Neuron (in vitro differentiated cells): ENCODE measurements at regions not wholly inside any gene's neighbourhood (a gene's known extent, or its start where the extent isn't known, plus 50 kb on each side); places are given as distances from the start of the nearest gene placed in this dataset.

Experiments used
- H2AFZ ChIP-seq: one replicate; pipeline ENCODE4 v1.6.1; 2013; ENCODE audit warnings: low read depth, mild to moderate bottlenecking, inconsistent platforms, low read length, moderate library complexity
- H3K27me3 ChIP-seq: one replicate; pipeline ENCODE4 v1.6.1; 2013; ENCODE audit warnings: low read length; ENCODE audit not compliant: insufficient read depth
- H3K36me3 ChIP-seq: one replicate; pipeline ENCODE4 v1.6.1; 2013; ENCODE audit warnings: low read length; ENCODE audit not compliant: insufficient read depth
- H3K4me1 ChIP-seq: one replicate; pipeline ENCODE4 v1.6.1; 2013; ENCODE audit warnings: low read length; ENCODE audit not compliant: insufficient read depth
- H3K4me3 ChIP-seq: 2 replicates; pipeline ENCODE4 v1.5.1; 2013; ENCODE audit warnings: mild to moderate bottlenecking, low read length, moderate library complexity
- H3K9me3 ChIP-seq: one replicate; pipeline ENCODE4 v1.6.1; 2013; ENCODE audit warnings: low read length

DNA sequence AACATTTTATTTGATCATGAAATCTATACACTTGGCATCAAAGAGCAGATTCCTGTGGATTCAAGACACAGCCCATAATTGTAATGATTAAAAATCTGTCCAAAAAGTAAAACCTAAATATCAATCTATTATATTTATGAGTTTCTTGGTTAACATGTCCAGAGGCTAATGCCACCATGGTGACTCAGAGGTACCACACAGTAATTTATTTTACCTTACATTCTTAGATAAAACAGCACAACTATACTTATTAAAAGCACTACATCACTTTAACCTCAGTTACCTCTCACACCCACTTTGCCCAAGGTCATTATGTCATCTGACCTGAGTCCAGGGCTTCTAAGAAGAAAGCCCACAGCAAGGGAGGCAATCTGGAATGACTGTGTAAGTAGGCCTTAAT lies 519.2 kb downstream of the RASEF start:
- no peak overlapping the region for H3K4me3 ChIP-seq
- no peaks in the 10 kb centered on the region for H3K36me3 ChIP-seq
- no peak overlapping the region for H2AFZ ChIP-seq
- H3K27me3 ChIP-seq, result no peaks in the 10 kb centered on the region
- H3K9me3 ChIP-seq, result no peaks in the 10 kb centered on the region
- no peaks in the 10 kb centered on the region for H3K4me1 ChIP-seq

DNA sequence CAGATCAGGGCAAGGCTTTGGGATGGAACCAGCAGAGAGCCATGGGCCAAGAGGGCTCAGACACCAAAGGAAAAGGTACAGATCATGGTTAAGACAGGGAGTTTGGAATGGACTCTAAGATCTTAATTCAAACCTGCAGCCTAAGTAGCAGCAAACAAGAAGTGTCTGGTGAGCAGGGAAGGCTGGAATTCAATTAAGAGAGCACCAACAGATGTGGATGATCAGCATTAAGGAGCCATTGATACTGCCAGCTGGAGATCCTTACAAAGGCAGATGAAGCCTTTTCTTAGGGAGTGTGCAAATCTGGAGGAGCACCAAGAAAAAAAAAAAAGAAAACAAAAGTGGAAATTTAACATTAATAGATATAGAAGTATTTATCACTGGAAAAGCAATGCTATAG lies 516.8 kb downstream of the RASEF start:
- H3K36me3 ChIP-seq, result no peaks in the 10 kb centered on the region
- no peak overlapping the region for H2AFZ ChIP-seq
- H3K4me1 ChIP-seq, result no peaks in the 10 kb centered on the region
- H3K4me3 ChIP-seq, result no peak overlapping the region
- H3K27me3 ChIP-seq, result no peaks in the 10 kb centered on the region
- no peaks in the 10 kb centered on the region for H3K9me3 ChIP-seq

GRCh38 chr9:82547995-82548394 lies 514.9 kb downstream of the RASEF start:
- no peaks in the 10 kb centered on the region for H3K36me3 ChIP-seq
- H3K27me3 ChIP-seq, result no peaks in the 10 kb centered on the region
- H2AFZ ChIP-seq, result no peak overlapping the region
- H3K9me3 ChIP-seq, result no peaks in the 10 kb centered on the region
- no peaks in the 10 kb centered on the region for H3K4me1 ChIP-seq
- no peak overlapping the region for H3K4me3 ChIP-seq

GRCh38 chr9:82549174-82549821 lies 513.6 kb downstream of the RASEF start:
- no peaks in the 10 kb centered on the region for H3K27me3 ChIP-seq
- H3K4me3 ChIP-seq, result no peak overlapping the region
- H2AFZ ChIP-seq, result no peak overlapping the region
- no peaks in the 10 kb centered on the region for H3K36me3 ChIP-seq
- H3K4me1 ChIP-seq, result peaks cover 3% of the 10 kb centered on the region
- no peaks in the 10 kb centered on the region for H3K9me3 ChIP-seq

GRCh38 chr9:82552784-82553183 lies 510.2 kb downstream of the RASEF start:
- Histone ChIP-seq H3K27me3 (no peaks in the 10 kb centered on the region), H3K4me3 (no peak overlapping the region), H3K4me1 (peaks cover 3% of the 10 kb centered on the region), H2AFZ (no peak overlapping the region), H3K36me3 (no peaks in the 10 kb centered on the region), H3K9me3 (no peaks in the 10 kb centered on the region)

DNA sequence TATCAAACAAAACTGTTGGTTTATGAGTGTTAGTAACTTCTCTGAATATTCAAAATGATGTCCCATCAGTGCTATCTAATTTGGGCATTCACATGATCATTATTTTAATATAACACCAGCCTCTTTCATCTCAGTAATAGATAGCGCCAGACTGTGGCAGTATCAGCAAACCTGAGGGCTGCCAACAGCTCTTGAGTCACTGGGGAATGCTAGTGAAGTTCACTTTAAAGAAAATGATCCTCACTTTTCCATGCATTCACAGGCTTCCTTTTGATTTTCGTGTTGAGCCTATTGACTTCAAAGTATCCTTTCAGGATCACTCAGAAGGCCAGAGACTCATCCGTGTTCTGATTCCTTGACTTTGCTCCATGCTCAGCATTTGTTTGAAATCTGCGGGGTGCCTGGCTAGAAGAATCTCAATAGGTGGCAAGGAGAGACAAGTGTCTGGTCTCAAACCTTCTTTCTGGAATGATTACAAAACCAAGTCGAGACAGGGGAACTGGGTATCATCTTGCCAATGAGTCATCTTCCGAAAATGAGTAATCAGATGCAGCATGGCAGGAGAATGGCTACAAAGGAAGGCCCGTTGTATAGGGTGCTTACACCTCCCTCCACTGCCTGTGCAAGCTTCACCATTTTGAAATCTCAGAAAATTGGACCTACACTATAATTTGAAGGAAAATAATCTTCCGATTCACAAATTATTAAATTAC lies 509.1 kb downstream of the RASEF start:
- Histone ChIP-seq H3K27me3 (no peaks in the 10 kb centered on the region), H3K4me3 (no peak overlapping the region), H3K4me1 (peaks cover 3% of the 10 kb centered on the region), H3K36me3 (no peaks in the 10 kb centered on the region), H3K9me3 (no peaks in the 10 kb centered on the region), H2AFZ (no peak overlapping the region)

GRCh38 chr9:82554381-82554780 lies 508.6 kb downstream of the RASEF start:
- Histone ChIP-seq H3K36me3 (no peaks in the 10 kb centered on the region), H3K4me3 (no peak overlapping the region), H2AFZ (no peak overlapping the region), H3K27me3 (no peaks in the 10 kb centered on the region), H3K4me1 (peaks cover 3% of the 10 kb centered on the region), H3K9me3 (no peaks in the 10 kb centered on the region)

GRCh38 chr9:82555031-82555430 lies 507.9 kb downstream of the RASEF start:
- H3K27me3 ChIP-seq, result no peaks in the 10 kb centered on the region
- no peak overlapping the region for H3K4me3 ChIP-seq
- H2AFZ ChIP-seq, result no peak overlapping the region
- H3K4me1 ChIP-seq, result peaks cover 3% of the 10 kb centered on the region
- H3K9me3 ChIP-seq, result no peaks in the 10 kb centered on the region
- no peaks in the 10 kb centered on the region for H3K36me3 ChIP-seq

- no peaks in the 10 kb centered on the region for H3K9me3 ChIP-seq
- H3K27me3 ChIP-seq, result no peaks in the 10 kb centered on the region
- no peak overlapping the region for H2AFZ ChIP-seq
- H3K36me3 ChIP-seq, result no peaks in the 10 kb centered on the region
- H3K4me3 ChIP-seq, result no peak overlapping the region
- H3K4me1 ChIP-seq, result peaks cover 3% of the 10 kb centered on the region
Measured at GRCh38 chr9:82555431-82556051, 507.4 kb downstream of the RASEF start.

DNA sequence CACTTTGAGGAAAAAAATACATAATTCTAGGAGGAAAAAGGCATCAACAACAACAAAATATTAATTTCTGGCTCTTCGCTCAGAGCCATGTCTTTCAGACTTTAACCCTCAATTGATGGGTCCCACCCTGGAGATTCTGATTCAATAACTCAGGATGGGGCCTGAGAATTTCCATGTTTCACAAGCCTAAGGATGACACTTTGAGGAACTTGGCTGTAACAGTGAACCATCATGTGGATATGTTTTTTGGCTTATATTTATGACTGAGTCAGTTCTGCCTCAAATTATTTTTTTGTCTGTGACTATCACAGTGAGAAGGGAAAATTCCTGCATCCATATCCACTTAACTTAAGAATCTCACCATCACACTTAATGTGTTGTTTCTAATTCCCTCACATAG lies 504.6 kb downstream of the RASEF start:
- Histone ChIP-seq H3K9me3 (no peaks in the 10 kb centered on the region), H3K4me1 (peaks cover 3% of the 10 kb centered on the region), H2AFZ (no peak overlapping the region), H3K36me3 (no peaks in the 10 kb centered on the region), H3K4me3 (no peak overlapping the region), H3K27me3 (no peaks in the 10 kb centered on the region)

DNA sequence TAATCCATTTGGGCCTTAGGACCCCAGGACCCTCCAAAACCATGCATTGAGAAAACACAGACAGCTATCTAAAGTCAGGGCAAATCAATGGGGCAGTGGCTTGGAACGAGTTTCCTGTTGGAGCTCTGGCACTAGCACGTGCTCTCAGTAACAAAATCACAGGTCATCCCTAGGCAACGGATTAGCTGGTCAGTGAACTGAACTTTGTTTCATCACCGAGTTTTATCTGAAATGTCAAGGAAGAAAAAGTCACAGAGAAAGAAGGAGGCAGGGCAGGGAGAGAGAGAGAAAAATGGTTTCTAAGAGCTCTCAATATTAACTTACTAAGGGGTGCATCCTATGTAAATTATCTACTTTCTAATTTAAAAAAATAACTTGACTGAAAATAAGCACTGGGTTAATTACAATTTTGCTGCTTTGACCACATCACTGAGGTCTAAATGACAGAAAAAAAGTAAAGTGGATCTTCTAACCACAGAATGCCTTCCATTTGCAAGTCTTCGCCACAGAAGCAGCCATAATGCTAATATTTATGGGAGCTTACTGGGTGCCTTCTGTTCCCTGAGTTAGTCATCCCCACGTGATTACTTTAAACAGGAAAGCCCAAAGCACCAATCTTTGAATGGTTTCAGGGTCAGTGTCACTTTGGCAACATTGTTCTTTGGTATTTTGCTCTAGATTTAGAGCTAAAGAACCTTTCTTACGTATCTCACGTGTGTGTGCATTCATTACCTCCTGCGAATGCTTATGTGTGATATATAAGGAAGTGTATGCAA lies 503.9 kb downstream of the RASEF start:
- H3K4me3 ChIP-seq, result no peak overlapping the region
- no peaks in the 10 kb centered on the region for H3K27me3 ChIP-seq
- H3K9me3 ChIP-seq, result no peaks in the 10 kb centered on the region

GRCh38 chr9:82560036-82560435 lies 502.9 kb downstream of the RASEF start:
- H3K27me3 ChIP-seq, result no peaks in the 10 kb centered on the region
- no peaks in the 10 kb centered on the region for H3K9me3 ChIP-seq
- H3K4me1 ChIP-seq, result peaks cover under 1% of the 10 kb centered on the region
- no peak overlapping the region for H2AFZ ChIP-seq
- no peak overlapping the region for H3K4me3 ChIP-seq
- no peaks in the 10 kb centered on the region for H3K36me3 ChIP-seq

More for the DNA sequence above, 503.9 kb downstream of the RASEF start:
- H3K4me1 ChIP-seq, result no peaks in the 10 kb centered on the region
- no peaks in the 10 kb centered on the region for H3K36me3 ChIP-seq
- no peak overlapping the region for H2AFZ ChIP-seq

DNA sequence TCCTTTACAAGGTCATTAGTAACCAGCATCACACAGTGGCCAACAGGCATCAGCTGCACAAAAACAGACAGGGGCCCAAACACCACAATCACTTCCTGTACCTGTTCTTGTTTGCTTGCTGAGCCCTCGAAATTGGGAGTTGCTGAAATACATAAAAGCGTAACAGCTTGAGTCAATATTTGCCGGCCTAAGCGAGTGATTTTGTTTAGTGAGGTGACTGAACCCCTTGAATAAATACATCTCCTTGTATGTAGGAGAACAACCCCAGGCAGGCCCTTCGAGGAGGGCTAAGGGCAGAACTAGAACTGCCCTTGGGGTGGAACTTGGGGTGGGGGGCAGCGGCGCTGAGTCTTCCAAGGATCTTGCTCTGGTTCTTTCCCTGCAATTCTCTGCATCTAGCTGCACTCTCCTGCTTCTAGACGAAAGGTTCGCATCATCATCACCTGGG lies 502.5 kb downstream of the RASEF start:
- H3K4me1 ChIP-seq, result peaks cover 5% of the 10 kb centered on the region
- no peaks in the 10 kb centered on the region for H3K27me3 ChIP-seq
- no peak overlapping the region for H3K4me3 ChIP-seq
- no peaks in the 10 kb centered on the region for H3K9me3 ChIP-seq
- no peaks in the 10 kb centered on the region for H3K36me3 ChIP-seq
- H2AFZ ChIP-seq, result no peak overlapping the region
